ENCODE measurements at regions not wholly inside any gene's neighbourhood (a gene's known extent, or its start where the extent isn't known, plus 50 kb on each side); places are given as distances from the start of the nearest gene placed in this dataset.

- no peak for TF ChIP-seq EZH2 (conservative IDR thresholded peaks at IDR 0.05; ENCODE audit: low read depth, low read length)
- no peak for TF ChIP-seq AKNA (CRISPR knock-in tag; IDR thresholded peaks at IDR 0.05; ENCODE audit: borderline replicate concordance)
- TF ChIP-seq SP1 (IDR thresholded peaks at IDR 0.05), result no peak
- no peak for TF ChIP-seq SP1 (CRISPR knock-in tag; IDR thresholded peaks at IDR 0.05)
- TF ChIP-seq, protein P1, sequence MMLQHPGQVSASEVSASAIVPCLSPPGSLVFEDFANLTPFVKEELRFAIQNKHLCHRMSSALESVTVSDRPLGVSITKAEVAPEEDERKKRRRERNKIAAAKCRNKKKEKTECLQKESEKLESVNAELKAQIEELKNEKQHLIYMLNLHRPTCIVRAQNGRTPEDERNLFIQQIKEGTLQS (CRISPR knock-in tag; IDR thresholded peaks at IDR 0.05), result no peak
- no peak for TF ChIP-seq ETV5 (CRISPR knock-in tag; IDR thresholded peaks at IDR 0.05; ENCODE audit: borderline replicate concordance)
- TF ChIP-seq ETV6 (CRISPR knock-in tag; conservative IDR thresholded peaks at IDR 0.05), result no peak
- no peak for TF ChIP-seq JUN (CRISPR knock-in tag; IDR thresholded peaks at IDR 0.05)
- TF ChIP-seq TEAD3 (CRISPR knock-in tag; optimal IDR thresholded peaks at IDR 0.05; ENCODE audit: borderline replicate concordance), result no peak
- TF ChIP-seq ZFX (CRISPR knock-in tag; IDR thresholded peaks at IDR 0.05; ENCODE audit: low read depth), result no peak
- TF ChIP-seq, protein P2, sequence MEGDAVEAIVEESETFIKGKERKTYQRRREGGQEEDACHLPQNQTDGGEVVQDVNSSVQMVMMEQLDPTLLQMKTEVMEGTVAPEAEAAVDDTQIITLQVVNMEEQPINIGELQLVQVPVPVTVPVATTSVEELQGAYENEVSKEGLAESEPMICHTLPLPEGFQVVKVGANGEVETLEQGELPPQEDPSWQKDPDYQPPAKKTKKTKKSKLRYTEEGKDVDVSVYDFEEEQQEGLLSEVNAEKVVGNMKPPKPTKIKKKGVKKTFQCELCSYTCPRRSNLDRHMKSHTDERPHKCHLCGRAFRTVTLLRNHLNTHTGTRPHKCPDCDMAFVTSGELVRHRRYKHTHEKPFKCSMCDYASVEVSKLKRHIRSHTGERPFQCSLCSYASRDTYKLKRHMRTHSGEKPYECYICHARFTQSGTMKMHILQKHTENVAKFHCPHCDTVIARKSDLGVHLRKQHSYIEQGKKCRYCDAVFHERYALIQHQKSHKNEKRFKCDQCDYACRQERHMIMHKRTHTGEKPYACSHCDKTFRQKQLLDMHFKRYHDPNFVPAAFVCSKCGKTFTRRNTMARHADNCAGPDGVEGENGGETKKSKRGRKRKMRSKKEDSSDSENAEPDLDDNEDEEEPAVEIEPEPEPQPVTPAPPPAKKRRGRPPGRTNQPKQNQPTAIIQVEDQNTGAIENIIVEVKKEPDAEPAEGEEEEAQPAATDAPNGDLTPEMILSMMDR (CRISPR knock-in tag; IDR thresholded peaks at IDR 0.05), result no peak
- no peak for TF ChIP-seq ZNF331 (CRISPR knock-in tag; IDR thresholded peaks at IDR 0.05)
- TF ChIP-seq ZNF607 (CRISPR knock-in tag; IDR thresholded peaks at IDR 0.05; ENCODE audit: borderline replicate concordance), result no peak
These were observed 108.7 kb upstream of the RHOBTB1 start for GRCh38 chr10:61052469-61053205.
